GM21526 (cell line): ENCODE measurements at regions not wholly inside any gene's neighbourhood (a gene's known extent, or its start where the extent isn't known, plus 50 kb on each side); places are given as distances from the start of the nearest gene placed in this dataset.

ENCODE experiments used
- ATAC-seq: cut with Tn5 transposase; IDR thresholded peaks from one replicate; pipeline ENCODE4 v1.9.1; 2021; ENCODE audit warnings: moderate library complexity; ENCODE audit not compliant: unreplicated experiment, low FRiP score

DNA sequence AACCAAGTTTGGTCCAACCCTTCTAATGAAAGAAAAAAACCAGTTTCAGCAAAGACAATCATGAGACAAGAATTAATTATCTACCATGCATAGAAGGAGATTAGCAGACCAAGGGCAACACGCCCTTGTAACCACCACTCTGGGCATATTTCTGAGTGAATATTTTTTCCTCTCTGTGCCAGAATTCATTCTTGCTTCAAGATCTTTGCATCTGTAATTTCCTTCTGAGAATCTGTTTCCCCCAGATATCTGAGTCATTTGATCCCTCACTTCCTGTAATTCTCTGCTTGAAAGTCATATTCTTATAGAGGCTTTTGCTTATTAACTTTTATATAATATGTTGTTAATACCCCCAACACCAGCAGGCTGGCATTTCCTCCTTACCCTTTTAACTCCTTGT, 243.7 kb downstream of the SLC16A7 start:
- ATAC-seq: no peak

DNA sequence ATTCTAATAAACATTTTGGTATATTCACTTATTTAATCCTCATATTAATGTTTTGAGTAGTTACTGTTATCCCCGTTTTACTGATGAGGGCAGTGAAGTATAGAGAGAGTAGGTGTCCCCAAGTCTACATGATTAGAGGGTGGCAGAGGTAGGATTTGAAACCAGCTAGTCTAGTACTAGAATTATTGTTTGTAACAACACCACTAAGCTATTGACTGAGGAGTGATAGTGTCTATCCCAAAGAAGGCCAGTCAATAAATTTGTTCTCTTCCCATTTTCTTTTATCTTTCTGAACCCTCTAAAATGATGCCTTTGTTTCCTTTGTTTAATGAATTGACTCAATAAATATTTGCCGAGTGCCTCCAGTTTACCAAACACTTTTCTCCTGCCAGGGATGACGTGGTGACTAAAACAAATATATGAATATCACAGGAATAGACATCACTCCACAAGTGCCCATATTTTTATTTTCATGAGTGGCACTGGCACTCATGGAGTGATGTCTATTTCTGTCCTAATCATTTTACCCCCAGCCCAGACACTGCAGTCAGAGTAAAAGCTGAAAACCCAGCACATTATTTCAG, 247.5 kb downstream of the SLC16A7 start:
- ATAC-seq: no peak

DNA sequence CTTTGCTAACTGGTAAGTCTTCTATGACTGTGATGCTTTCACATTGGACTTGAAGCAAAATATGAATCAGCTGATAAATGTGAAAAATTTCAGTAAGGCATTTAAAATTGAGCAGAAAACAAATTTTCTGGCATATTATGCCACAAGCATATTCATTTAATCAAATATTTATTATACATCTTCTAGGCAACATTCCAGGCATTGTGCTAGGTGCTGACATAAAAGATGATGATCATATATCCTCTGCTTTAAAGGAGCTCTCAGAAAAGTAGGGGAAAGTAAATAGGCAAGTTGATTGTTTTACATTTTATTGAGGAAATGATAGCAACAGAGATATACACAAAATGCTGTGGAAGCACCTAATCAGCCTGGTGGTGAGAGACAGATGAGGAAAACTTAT, 248.9 kb downstream of the SLC16A7 start:
- ATAC-seq: no peak

DNA sequence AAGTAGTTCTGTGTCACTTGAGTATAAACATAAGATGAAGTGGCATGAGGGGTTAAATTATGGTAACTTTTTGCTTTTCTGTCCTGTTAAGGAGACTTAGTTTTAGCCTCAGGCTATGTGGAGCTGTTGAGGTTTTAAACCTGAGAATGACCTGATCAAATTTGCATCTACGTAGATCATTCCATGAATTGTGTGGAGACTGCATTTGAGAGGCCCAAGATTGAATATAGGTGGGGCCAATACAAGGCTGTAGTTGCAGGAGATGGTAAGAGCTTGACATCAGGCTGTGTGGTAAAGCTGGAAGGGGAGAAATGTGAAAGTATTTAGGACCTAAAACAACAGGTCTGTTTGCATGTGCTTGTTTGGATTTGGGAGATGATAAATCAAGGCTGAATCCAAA, 249.5 kb downstream of the SLC16A7 start:
- ATAC-seq: no peak

DNA sequence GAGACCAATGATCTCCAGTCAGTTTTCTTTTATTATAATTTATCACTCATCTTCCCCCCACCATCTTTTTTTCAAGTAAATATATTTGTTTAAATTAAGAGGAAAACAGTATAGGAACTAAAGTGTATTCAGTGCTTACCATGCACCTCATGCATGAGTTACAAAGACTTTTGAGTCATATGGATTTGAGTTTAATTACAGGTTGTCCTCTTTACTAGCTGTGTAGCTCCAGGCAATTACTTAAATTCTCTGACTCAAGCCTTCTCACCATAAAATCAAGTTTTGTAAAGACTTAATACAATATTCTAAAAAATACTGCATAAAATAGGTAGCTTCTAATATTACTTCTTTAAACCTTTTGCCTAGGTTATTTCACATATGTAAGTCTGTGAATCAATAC, 251.3 kb downstream of the SLC16A7 start:
- ATAC-seq: no peak

DNA sequence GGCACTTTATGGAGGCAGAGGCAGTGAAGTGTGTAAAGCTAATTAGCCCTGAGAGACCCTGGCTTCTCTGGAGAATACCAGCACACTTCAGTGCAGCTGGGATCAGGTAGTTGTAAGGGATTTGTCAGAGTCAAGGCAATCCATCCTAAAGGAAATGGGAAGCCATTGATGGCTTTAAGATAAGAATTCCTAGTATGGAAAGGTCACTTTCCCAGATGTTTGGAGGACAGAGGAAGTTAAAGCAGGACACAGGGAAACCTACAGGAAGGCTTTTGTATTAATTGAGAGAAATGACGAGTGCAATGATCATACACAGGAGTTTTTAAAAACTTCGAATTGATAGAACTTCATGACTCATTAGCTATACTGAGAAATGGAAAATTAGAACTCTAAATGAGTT, 254.4 kb downstream of the SLC16A7 start:
- no peak for ATAC-seq

DNA sequence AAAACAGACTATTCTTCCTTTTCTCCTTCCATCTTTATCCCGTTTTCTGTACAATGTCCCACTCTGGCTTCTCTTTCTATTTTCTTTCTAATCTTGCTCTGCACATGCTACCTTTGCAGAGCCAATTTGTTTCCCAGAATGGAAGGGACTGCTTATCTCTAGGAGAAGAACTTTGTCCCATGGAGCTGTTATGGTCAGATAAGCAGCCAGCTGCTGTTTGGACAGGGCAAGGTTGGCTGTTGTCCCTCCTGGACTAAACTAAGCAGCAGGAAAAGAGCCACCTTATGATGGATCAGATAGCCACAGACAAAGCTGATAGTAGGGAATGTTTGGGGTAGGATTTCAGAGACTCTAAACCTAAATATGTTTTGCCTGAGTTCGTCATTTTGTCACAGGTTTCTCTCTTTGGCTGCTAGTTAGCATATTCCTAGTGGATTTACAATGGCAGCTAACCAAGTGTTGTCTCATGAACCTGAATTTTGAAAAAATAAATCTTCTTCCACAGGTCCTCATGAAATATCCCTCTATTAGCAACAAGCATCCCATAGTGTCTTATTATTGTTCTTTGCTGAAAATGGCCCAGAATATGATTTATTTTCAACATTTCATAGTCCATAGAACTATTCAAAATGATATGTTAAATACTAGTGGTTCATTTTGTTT, 262.8 kb downstream of the SLC16A7 start:
- ATAC-seq: no peak

DNA sequence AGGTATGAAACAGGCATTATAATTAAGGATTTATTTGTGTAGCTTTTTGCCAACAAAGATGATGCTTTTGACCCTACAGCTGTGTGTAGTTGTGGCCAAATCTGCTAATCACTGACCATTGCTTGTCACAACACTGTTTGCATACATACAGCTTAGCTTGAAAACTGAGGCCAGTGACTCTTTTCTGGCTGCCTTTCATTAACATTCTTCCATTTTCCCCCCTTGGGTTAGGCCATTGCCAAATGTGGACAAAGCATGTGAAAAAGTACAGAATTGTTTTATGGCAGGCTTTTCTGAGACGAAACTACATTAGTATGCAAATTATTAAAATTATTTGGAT, 263.3 kb downstream of the SLC16A7 start:
- no peak for ATAC-seq

DNA sequence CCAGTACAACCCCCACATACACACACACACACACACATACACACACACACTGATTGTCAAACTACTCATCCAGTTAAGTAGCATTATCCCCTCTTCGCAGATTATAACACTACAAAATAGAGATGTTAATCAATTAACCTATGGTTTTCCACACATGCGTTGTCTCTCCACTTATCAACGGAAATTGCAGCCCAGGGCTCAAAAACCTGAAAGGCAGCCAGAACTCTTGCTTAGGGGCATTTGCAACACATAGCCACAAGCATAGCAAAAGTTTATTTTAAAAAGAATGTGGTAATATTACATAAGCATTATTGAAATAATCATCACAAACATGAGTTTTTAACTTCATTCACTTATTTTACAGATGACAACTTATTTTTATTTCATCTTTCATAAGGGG, 265.8 kb downstream of the SLC16A7 start:
- no peak for ATAC-seq

DNA sequence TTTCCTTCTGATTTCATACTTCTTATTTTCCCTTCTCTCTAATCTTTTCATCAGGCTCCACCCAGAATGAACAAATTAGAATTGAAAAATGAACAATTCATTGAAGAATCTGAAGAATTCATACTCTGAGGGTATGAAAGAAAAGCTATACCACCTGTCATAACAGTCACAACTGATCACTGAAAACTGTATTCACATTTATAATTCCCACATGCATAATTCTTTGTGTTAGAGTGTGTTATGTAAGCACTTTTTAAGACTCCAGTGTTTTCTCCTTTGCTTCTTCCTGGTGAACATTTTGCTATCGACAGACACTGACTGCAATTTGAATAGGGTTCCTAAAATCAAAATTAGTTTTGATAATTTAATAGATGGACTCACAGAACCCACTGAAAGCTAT, 271.2 kb downstream of the SLC16A7 start:
- no peak for ATAC-seq

DNA sequence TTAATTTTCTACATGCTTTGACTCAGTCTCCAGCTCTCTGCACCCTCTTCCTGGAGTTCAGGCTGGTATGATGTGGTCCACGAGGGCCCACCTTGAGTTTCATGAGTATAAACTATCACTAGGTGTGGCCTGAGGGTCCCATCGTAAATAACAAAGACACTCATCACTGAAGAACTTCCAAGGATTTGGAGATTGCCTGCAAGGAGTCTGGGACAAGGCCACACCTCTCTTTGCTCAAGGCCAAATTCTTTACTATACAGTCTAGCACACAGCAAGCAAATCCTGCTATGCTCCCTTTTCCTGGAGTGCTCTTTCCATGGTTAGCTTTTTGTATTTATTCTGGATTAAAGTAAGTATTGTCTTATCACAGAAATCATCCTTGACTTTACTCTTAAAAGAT, 271.9 kb downstream of the SLC16A7 start:
- no peak for ATAC-seq

DNA sequence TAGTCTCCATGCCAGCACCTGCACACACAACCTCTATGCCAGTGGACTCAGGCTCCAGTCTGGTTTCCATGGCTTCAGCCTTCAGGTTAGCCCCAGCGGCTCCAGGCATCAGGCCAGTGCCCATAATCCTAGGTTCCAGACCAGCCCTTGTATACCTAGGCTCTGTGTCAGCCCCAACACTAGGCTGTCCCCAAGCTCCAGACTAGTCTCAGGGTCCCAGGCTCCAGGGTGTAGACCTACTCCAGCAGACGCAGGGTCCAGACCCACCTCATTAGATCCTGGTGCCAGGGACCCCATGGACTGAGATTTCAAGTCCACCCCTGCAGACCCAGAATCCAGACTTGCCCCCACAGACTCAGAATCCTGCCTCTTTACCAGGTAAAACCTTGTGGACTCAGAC, 275.9 kb downstream of the SLC16A7 start:
- ATAC-seq: no peak

DNA sequence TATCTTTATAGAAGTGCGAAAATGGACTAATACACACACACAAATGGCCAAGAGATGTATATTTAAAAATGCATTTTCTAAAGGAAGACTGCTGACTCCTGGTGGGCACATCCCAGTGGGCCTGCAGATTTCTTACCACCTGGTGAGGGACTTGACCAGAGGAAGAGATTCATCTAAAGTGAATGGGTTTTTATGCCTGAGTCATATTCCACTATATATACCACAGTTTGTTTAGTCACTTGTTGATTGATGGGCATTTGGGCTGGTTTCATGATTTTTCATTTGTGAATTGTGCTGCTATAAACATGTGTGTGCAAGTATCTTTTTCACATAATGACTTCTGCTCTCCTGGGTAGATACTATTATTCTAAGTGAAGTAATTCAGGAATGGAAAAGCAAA, 277.3 kb downstream of the SLC16A7 start:
- no peak for ATAC-seq

DNA sequence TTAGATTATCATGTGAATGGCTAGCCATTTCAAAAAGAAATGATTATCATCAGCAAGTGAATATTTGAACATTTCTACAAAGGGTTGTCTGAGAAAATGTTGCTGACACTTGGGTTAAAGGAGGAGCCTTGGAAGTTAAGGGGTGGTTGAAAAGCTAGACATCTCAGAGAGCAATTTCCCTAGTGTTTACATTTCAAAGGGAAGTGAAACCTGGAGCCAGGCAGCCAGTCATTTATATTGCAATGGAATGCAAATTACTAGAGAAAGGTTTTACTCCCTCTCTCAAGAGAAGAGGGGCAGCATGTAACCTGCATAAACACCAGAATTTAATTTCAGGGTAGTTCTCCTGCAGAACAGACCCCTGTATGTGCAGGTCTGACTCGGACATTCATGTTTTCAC, 279.0 kb downstream of the SLC16A7 start:
- ATAC-seq: no peak

DNA sequence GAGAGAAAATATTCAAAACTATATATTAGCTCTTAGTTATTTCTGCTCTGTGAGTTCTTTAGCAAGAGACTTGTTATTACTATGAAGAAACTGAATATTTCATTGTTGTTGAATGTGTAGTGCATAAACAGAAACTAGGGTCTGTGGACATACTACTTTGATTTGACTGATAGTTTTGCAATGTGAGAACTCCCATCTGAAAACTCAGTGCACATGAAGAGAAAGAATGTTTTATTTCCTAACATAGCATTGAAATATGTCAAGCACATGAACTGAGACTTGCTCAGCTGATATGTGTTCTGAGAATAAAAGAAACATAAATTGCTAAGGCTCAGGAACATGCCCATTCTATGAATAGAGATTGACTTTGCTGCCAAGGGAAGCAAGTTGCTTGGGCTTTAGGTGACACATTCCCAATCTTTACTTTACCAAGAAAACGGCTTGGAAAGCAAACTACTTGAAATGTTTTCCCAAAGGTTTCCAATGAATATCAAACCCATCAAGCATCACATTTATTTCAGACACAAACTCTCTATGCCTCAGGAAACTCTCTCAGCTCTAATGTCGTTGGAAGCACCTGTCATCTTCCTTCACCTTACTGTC, 290.4 kb downstream of the SLC16A7 start:
- no peak for ATAC-seq

DNA sequence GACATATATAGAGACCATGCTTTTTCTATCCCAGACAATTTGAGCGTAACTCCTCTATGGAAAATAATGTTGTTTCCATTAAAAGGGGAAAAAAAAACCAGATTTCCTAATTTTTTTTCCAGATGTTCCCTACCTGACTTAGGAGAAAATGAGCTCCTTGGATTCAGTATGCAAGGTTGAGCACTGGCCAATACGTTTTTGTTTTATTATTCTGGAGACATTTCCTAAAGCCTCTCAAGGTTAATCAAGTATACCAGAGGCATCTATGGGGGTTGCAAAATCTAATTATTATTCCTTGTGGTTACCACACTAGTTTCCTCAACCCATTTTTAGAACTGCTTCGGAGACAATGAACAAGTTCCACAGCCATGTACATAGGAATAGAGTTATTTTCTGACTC, 291.3 kb downstream of the SLC16A7 start:
- no peak for ATAC-seq

DNA sequence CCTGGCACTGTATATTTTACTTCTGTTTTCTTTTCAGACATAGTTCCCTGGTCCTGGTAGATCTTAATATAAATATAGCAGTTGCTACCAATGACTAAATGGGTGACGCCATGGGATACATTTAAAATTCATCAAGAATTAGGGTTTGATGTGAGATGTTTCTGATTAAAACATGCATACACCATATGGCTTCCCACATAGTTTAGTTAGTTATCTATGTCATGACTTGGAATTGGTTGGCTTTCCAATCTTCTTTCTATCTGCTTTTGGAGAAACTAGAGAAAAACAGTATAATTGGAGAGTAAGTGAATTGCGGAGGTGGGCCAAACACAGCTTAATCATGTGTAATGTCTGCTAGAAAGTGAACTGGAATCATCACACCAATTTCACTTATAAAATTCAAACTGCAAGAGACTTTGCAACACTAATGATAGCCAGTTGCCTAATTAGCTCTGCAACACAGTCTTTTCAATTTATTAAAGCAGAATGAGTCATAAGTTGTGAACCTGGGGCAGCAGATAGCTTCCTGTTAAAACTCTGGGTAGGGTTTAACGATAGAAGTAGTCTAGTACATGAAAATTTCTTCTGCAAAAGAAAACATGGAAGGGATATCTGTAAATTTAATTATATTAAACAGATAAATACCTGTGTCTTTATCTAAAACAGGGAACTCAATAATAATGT, 295.2 kb downstream of the SLC16A7 start:
- ATAC-seq: no peak

DNA sequence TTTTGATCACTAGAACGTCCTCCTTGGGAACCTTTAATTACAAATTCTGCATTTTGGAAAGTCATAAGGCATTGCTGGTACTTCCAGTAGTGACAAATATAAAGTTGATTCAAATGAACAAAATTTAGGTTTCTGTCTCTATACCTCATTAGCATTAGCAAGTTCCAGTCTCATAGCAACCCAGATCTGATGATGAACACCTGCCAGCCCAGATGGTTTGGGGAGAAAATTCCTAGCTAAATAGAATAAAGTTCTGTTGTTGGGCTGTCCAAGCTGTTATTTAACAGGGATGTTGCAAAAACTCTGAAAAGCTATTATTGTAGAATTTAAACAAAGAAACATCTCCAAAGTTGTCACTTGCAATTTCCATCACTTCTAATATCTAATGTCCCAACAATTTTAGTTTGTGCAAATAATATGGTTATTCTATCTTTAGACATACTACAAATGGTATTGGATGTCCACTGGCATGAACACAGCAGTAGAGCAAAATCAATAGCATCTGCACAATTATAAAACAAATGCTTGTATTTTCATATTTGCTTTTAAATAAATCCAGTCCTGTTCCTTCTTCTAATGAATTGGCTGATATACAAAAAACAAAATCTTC, 299.4 kb downstream of the SLC16A7 start:
- no peak for ATAC-seq

DNA sequence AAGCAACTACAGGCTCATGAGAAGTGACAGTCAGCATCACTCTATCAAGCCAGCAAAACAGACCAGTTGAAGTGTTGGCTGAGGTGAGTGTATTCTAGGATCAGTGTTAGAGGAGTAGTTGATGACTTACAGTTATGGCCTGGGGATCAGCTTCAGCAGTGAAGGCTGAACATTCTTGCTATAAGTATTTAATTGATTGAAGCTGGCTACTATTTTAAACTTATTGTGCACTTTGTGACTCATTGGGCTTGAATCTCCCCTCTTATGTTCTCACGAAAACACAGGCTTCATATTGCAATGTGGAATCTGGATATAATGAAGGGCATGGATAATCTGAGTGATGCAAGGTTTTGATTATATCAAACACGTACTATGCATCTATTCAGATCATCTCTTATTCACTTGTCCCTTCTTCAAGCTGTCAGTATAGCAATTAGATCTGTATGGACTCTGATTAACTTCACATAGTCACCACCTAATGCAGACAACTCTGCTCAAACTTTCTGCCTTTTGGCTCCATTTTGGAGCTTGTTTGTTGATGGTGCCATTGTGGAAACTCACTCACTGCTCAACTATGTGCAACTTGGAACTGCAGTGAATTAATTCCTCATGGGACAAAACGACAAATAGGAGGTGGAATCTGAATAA, 309.2 kb downstream of the SLC16A7 start:
- no peak for ATAC-seq

DNA sequence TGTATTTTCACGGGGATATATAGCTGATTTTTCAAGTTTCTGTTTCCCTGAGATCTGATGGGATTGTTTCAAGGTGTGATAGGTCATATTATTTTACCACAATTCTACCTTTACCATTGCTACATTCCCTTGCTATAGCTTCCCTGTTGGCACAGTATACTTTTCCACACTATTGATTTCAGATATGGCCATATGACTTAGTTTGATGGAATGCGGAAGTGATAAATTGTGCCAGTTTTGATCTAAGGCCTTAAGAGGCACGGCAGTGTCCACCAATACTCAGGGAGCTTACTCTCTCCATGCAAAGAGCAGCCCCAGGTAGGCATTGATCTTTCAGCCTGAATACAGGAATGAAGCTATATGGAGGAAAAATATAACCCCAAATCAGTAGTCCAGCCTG, 315.7 kb downstream of the SLC16A7 start:
- no peak for ATAC-seq

DNA sequence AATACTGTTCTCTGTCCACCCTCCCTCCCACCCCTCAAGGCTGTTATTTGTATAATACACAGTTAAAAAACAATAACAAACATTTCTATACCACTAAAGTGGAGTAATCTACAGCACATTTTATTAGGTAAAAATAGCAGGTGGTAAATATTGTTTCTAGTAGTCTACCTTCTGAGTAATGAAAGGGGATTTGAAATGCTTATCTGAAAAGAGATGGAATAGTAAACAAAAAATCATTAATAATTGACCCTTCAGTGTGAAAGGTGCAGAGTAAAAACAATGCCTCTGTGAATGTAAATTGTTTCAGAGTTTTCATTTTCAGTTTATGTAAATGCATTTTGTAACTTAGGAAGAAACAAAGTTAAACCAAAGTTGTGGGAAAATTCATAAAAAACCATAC, 321.2 kb downstream of the SLC16A7 start:
- no peak for ATAC-seq
